Nephron (organoid): ENCODE measurements at regions not wholly inside any gene's neighbourhood (a gene's known extent, or its start where the extent isn't known, plus 50 kb on each side); places are given as distances from the start of the nearest gene placed in this dataset.
"Not testable (repeated sequence)": the region's sequence is repeated elsewhere in the genome, so short reads cannot be mapped to it uniquely, and the experiment has no call there.

Experiments
- H3K27ac Mint-ChIP-seq, 3 experiments: 2 replicates each; pipeline ENCODE4 v1.8.0; 2020; ENCODE audit warnings: mixed read lengths in 3 of 3, mild to moderate bottlenecking in 2 of 3, moderate library complexity in 1 of 3
- H3K27me3 Mint-ChIP-seq: 2 replicates; pipeline ENCODE4 v1.8.0; 2021; ENCODE audit warnings: low read depth, mild to moderate bottlenecking, moderate library complexity, mixed read lengths
- H3K36me3 Mint-ChIP-seq: 2 replicates; pipeline ENCODE4 v1.8.0; 2020; ENCODE audit warnings: low read depth, mixed read lengths
- H3K4me1 Mint-ChIP-seq: 2 replicates; pipeline ENCODE4 v1.8.0; 2020; ENCODE audit warnings: mixed read lengths
- H3K4me3 Mint-ChIP-seq, 3 experiments: 2 replicates each; pipeline ENCODE4 v1.8.0; 2020; ENCODE audit warnings: mild to moderate bottlenecking in 3 of 3, mixed read lengths in 3 of 3, moderate library complexity in 2 of 3
- H3K9me3 Mint-ChIP-seq: 2 replicates; pipeline ENCODE4 v1.8.0; 2020; ENCODE audit warnings: mixed read lengths
- CTCF ChIP-seq, 3 experiments: fragments of 200-600 bp; sonication (generic); IDR thresholded peaks; one replicate each; pipeline ENCODE4 v1.5.0; 2021; ENCODE audit warnings: antibody characterized with exemption in 3 of 3; ENCODE audit not compliant: unreplicated experiment in 3 of 3

- TF ChIP-seq CTCF (IDR thresholded peaks at IDR 0.05; ENCODE audit: unreplicated experiment in 3 of 3), result no peak
- peak overlapping the region; percentile 87 to 92 (median 90) for H3K4me3 Mint-ChIP-seq
- H3K36me3 Mint-ChIP-seq, result no peaks in the 10 kb centered on the region
- H3K9me3 Mint-ChIP-seq, result no peaks in the 10 kb centered on the region
- peak overlapping the region; percentile 79 to 98 (median 97) for H3K27ac Mint-ChIP-seq
- H3K27me3 Mint-ChIP-seq, result no peaks in the 10 kb centered on the region
- peaks cover 14% of the 10 kb centered on the region for H3K4me1 Mint-ChIP-seq
Observed at GRCh38 chr15:77944002-77944867, 133.3 kb downstream of the TBC1D2B start.

GRCh38 chr15:77942611-77943211 lies 134.8 kb downstream of the TBC1D2B start:
- TF ChIP-seq CTCF (IDR thresholded peaks at IDR 0.05; ENCODE audit: unreplicated experiment in 3 of 3), result no peak
- Mint-ChIP-seq H3K27me3 (peaks cover 3% of the 10 kb centered on the region), H3K4me3 (peak overlapping the region; percentile 30 to 37 (median 34)), H3K4me1 (peaks cover 14% of the 10 kb centered on the region), H3K36me3 (no peaks in the 10 kb centered on the region), H3K27ac (peak overlapping the region; percentile 18 to 79 (median 54)), H3K9me3 (no peaks in the 10 kb centered on the region)

- not testable (repeated sequence) for H3K27me3 Mint-ChIP-seq, H3K36me3 Mint-ChIP-seq, H3K4me3 Mint-ChIP-seq, H3K9me3 Mint-ChIP-seq, H3K27ac Mint-ChIP-seq
- H3K4me1 Mint-ChIP-seq, result peaks cover 14% of the 10 kb centered on the region
Observed at GRCh38 chr15:77941090-77941827, 136.3 kb downstream of the TBC1D2B start.

GRCh38 chr15:77940381-77940947 lies 137.0 kb downstream of the TBC1D2B start:
- H3K27me3 Mint-ChIP-seq, result peaks cover 6% of the 10 kb centered on the region
- no peak for TF ChIP-seq CTCF (IDR thresholded peaks at IDR 0.05; ENCODE audit: unreplicated experiment in 3 of 3)

GRCh38 chr15:77939851-77940250 lies 137.7 kb downstream of the TBC1D2B start:
- H3K4me3 Mint-ChIP-seq, result no peak overlapping the region
- no peak for TF ChIP-seq CTCF (IDR thresholded peaks at IDR 0.05; ENCODE audit: unreplicated experiment in 3 of 3)
- H3K27me3 Mint-ChIP-seq, result peaks cover 9% of the 10 kb centered on the region
- H3K36me3 Mint-ChIP-seq, result no peaks in the 10 kb centered on the region
- H3K27ac Mint-ChIP-seq, result no peak overlapping the region
- peaks cover 10% of the 10 kb centered on the region for H3K4me1 Mint-ChIP-seq
- no peaks in the 10 kb centered on the region for H3K9me3 Mint-ChIP-seq

More at GRCh38 chr15:77940381-77940947, 137.0 kb downstream of the TBC1D2B start:
- no peaks in the 10 kb centered on the region for H3K9me3 Mint-ChIP-seq
- no peaks in the 10 kb centered on the region for H3K36me3 Mint-ChIP-seq
- peaks cover 14% of the 10 kb centered on the region for H3K4me1 Mint-ChIP-seq
- no peak overlapping the region for H3K4me3 Mint-ChIP-seq
- H3K27ac Mint-ChIP-seq, result no peak overlapping the region

- not testable (repeated sequence) for H3K4me1 Mint-ChIP-seq, H3K27ac Mint-ChIP-seq, H3K27me3 Mint-ChIP-seq, H3K36me3 Mint-ChIP-seq, H3K9me3 Mint-ChIP-seq, H3K4me3 Mint-ChIP-seq
Observed at GRCh38 chr15:77939026-77939425, 138.5 kb downstream of the TBC1D2B start.

- not testable (repeated sequence) for H3K27me3 Mint-ChIP-seq, H3K4me3 Mint-ChIP-seq, H3K9me3 Mint-ChIP-seq, H3K27ac Mint-ChIP-seq, H3K4me1 Mint-ChIP-seq, H3K36me3 Mint-ChIP-seq
Observed at GRCh38 chr15:77938546-77938945, 139.0 kb downstream of the TBC1D2B start.

- not testable (repeated sequence) for H3K27ac Mint-ChIP-seq
Observed at GRCh38 chr15:77936567-77936966, 140.9 kb downstream of the TBC1D2B start.

GRCh38 chr15:77934516-77934915 lies 143.0 kb downstream of the TBC1D2B start:
- not testable (repeated sequence) for H3K4me1 Mint-ChIP-seq, H3K9me3 Mint-ChIP-seq, H3K4me3 Mint-ChIP-seq, H3K36me3 Mint-ChIP-seq, H3K27me3 Mint-ChIP-seq, H3K27ac Mint-ChIP-seq

More at GRCh38 chr15:77936567-77936966, 140.9 kb downstream of the TBC1D2B start:
- H3K4me1 Mint-ChIP-seq, H3K4me3 Mint-ChIP-seq, H3K27me3 Mint-ChIP-seq, H3K36me3 Mint-ChIP-seq, H3K9me3 Mint-ChIP-seq: not testable (repeated sequence)

GRCh38 chr15:77930907-77931306 lies 146.6 kb downstream of the TBC1D2B start:
- not testable (repeated sequence) for H3K36me3 Mint-ChIP-seq, H3K27me3 Mint-ChIP-seq, H3K4me3 Mint-ChIP-seq, H3K9me3 Mint-ChIP-seq, H3K4me1 Mint-ChIP-seq, H3K27ac Mint-ChIP-seq
